Heart left ventricle (tissue), 16 donors: ENCODE measurements at regions not wholly inside any gene's neighbourhood (a gene's known extent, or its start where the extent isn't known, plus 50 kb on each side); places are given as distances from the start of the nearest gene placed in this dataset.
A peak's percentile ranks its signal among the peaks of the same experiment; 100 is the strongest.

Experiments used
- ATAC-seq, 4 donors: fragments of 200-7000 bp; cut with Tn5 transposase; one replicate each; pipeline ENCODE4 v1.9.1; 2020 to 2022; ENCODE audit warnings: moderate library complexity in 4 of 4, mild to moderate bottlenecking in 3 of 4, moderate number of reproducible peaks in 1 of 4
- DNase-seq, 5 donors: peaks; one replicate each; pipeline ENCODE4 v3.0.0-alpha.2; 2020
- H3K27ac ChIP-seq, 12 donors: fragments of 200-600 bp; sonication (generic) in 4 of 12; one replicate each; pipeline versions ENCODE4 v1.5.0 to v1.8.0; 2016 to 2022; ENCODE audit warnings: mild to moderate bottlenecking in 2 of 12
- H3K27me3 ChIP-seq, 9 donors: fragments of 200-600 bp; sonication (generic) in 2 of 9; one replicate each; pipeline versions ENCODE4 v1.5.1 to v1.8.0; 2016 to 2022; ENCODE audit warnings: mild to moderate bottlenecking in 3 of 9
- H3K36me3 ChIP-seq, 9 donors: fragments of 200-600 bp; sonication (generic) in 2 of 9; one replicate each; pipeline versions ENCODE4 v1.5.0 to v1.8.0; 2018 to 2022; ENCODE audit warnings: mild to moderate bottlenecking in 2 of 9
- H3K4me1 ChIP-seq, 12 donors: fragments of 200-600 bp; sonication (generic) in 4 of 12; one replicate each; pipeline versions ENCODE4 v1.5.0 to v1.8.0; 2016 to 2022; ENCODE audit warnings: mild to moderate bottlenecking in 3 of 12
- H3K4me3 ChIP-seq, 12 donors: fragments of 200-600 bp; sonication (generic) in 4 of 12; one replicate each; pipeline versions ENCODE4 v1.5.0 to v1.8.0; 2017 to 2022; ENCODE audit warnings: mild to moderate bottlenecking in 9 of 12, moderate library complexity in 4 of 12
- H3K9me3 ChIP-seq, 12 donors: fragments of 200-600 bp; sonication (generic) in 4 of 12; one replicate each; pipeline versions ENCODE4 v1.5.0 to v1.8.0; 2016 to 2022; ENCODE audit warnings: mild to moderate bottlenecking in 1 of 12
- POLR2A ChIP-seq, 2 donors: fragments of 450-650 bp; IDR thresholded peaks; one replicate each; pipeline ENCODE4 v1.6.1; 2017; ENCODE audit warnings: antibody characterized with exemption in 2 of 2, mild to moderate bottlenecking in 2 of 2, moderate library complexity in 2 of 2
- WGBS, 4 donors: extraction: QIAGEN DNeasy Blood & Tissue Kit in 2 of 4; methylation state at CpG; one replicate each; pipeline versions ENCODE4 v1.1.5 to v1.1.7; 2013 to 2018; 5-methylcytosine and 5-hydroxymethylcytosine counted together
- intact Hi-C, 10 donors: fragments of 100-400 bp; cut with DNase I; formaldehyde crosslinking; loops; one replicate each; pipeline versions ENCODE4 v1.11.1 to v1.14.2; 2022
- TF ChIP-seq, protein P1 (sequence below), 12 donors: fragments of 200-600 bp; sonication (generic) in 4 of 12; IDR thresholded peaks; one replicate each; pipeline versions ENCODE4 v1.5.0 to v1.8.0; 2018 to 2022; ENCODE audit warnings: antibody characterized with exemption in 12 of 12, mild to moderate bottlenecking in 5 of 12
- donor health status: ischemic (EF 13 %, LVEDD 7.1; RV severe dilation, severe dysfunction).
- donor health status: healthy with polysubstance abuse.
- donor health status: DM: no; HTN: yes; CAD: no.
- donor health status: DM: no; HTN: no; CAD: no.
- donor health status: ischemic (EF 25% LVEDD 6.9; RV normal size, moderate dysfunction).
- donor health status: ischemic (EF 25% LVEDD 5.7; RV mildly dilated, moderate dysfunction).
- donor health status: healthy.
- donor health status: DM: yes; HTN: yes; CAD: no.
- donor health status: ischemic (EF 35%, LVEDD 5.7; RV mildly dilated, moderate dysfunction).
- donor health status: nonischemic (EF 11% LVEDD 7.7; RV severe dilation, severe dysfunction).
- donor health status: DM: yes; HTN: yes; CAD: no.
- donor health status: PGD.
- donor health status: ischemic (EF 29% LVEDD 5.4; RV normal size, mild dysfunction).
- donor health status: nonischemic (EF 23%, LVEDD 6.1; RV moderate dilation, normal function).

DNA sequence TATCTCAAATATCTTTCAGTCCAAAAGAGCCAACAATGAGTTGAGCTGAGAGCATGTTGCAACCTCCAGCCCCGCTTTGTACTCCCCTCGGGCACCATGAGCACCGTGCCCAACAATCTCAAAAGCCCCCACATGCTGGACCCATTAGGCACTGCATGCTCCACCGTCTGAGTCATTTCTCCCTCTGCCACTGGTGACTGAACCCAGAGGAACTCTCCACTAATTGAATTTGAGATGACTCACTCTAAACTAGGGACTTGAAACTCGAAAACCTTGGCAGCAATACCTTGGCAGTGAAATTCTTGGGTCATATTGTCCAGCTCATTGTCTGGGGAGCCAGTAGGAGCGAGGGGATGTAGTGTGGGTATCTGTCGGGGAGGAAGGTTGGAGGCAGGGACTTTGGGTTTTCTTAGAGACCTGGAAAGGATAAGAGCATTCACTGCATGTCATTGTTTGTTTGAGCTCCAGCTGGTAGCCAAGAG lies 49.9 kb upstream of the SLIT3 start:
- TF ChIP-seq, protein P1, sequence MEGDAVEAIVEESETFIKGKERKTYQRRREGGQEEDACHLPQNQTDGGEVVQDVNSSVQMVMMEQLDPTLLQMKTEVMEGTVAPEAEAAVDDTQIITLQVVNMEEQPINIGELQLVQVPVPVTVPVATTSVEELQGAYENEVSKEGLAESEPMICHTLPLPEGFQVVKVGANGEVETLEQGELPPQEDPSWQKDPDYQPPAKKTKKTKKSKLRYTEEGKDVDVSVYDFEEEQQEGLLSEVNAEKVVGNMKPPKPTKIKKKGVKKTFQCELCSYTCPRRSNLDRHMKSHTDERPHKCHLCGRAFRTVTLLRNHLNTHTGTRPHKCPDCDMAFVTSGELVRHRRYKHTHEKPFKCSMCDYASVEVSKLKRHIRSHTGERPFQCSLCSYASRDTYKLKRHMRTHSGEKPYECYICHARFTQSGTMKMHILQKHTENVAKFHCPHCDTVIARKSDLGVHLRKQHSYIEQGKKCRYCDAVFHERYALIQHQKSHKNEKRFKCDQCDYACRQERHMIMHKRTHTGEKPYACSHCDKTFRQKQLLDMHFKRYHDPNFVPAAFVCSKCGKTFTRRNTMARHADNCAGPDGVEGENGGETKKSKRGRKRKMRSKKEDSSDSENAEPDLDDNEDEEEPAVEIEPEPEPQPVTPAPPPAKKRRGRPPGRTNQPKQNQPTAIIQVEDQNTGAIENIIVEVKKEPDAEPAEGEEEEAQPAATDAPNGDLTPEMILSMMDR (IDR thresholded peaks at IDR 0.05) = no peak
- TF ChIP-seq POLR2A (IDR thresholded peaks at IDR 0.05) = no peak
- Histone ChIP-seq H3K27me3 (peaks cover 0 to 16% (median 0%) of the 10 kb centered on the region in 9 donors), H3K36me3 (no peaks in the 10 kb centered on the region), H3K4me3 (no peak overlapping the region), H3K27ac (no peak overlapping the region), H3K9me3 (no peaks in the 10 kb centered on the region), H3K4me1 (peaks cover 0 to 2% (median 0%) of the 10 kb centered on the region in 12 donors)
- DNase-seq (peak in 4 of 5 donors; percentile 15 to 58 (median 50)), ATAC-seq (peak in 2 of 4 donors; percentile 85 to 95)
- intact Hi-C loops = no loop called here
- WGBS, 4 donors = 47 to 50% (median 48%) methylated on average over 7 of the region's 7 CpGs
